Prostate gland (tissue), 2 donors: ENCODE measurements at regions not wholly inside any gene's neighbourhood (a gene's known extent, or its start where the extent isn't known, plus 50 kb on each side); places are given as distances from the start of the nearest gene placed in this dataset.

ENCODE experiments used
- POLR2A ChIP-seq: fragments of 450-650 bp; IDR thresholded peaks from one replicate; pipeline ENCODE4 v1.6.1; 2016; ENCODE audit warnings: antibody characterized with exemption, mild to moderate bottlenecking
- POLR2AphosphoS5 ChIP-seq: sonication (generic); formaldehyde crosslinking; IDR thresholded peaks from one replicate; pipeline ENCODE4 v1.6.1; 2017; ENCODE audit warnings: antibody characterized with exemption
- TF ChIP-seq, protein P1 (sequence below), 4 experiments: fragments of 200-600 bp in 2 of 4; fragments of 450-650 bp in 2 of 4; sonication (generic) in 2 of 4; IDR thresholded peaks; 1 replicate in 3 of 4; 2 replicates in 1 of 4; pipeline ENCODE4 v1.5.1; 2016 to 2019; ENCODE audit warnings: antibody characterized with exemption in 4 of 4, mild to moderate bottlenecking in 2 of 4, moderate library complexity in 2 of 4

DNA sequence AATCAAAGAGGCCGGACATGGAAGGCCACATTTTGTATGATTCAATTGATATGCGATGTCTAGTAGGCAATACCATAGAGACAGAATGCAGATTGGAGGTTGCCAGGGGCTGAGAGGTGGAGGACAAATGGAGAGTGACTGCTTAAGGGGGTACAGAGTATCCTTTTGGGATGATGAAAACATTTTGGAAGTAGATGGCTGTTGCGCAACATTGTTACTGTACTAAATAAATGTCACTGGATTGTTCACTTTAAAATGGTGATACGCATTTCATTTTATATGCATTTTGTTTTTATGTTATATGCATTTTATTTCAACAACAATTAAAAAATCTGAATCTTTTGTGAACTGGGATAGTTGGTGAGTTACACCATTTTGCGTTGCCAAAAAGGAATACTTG is 99.7 kb upstream of the AGBL1 start:
- TF ChIP-seq, protein P1, sequence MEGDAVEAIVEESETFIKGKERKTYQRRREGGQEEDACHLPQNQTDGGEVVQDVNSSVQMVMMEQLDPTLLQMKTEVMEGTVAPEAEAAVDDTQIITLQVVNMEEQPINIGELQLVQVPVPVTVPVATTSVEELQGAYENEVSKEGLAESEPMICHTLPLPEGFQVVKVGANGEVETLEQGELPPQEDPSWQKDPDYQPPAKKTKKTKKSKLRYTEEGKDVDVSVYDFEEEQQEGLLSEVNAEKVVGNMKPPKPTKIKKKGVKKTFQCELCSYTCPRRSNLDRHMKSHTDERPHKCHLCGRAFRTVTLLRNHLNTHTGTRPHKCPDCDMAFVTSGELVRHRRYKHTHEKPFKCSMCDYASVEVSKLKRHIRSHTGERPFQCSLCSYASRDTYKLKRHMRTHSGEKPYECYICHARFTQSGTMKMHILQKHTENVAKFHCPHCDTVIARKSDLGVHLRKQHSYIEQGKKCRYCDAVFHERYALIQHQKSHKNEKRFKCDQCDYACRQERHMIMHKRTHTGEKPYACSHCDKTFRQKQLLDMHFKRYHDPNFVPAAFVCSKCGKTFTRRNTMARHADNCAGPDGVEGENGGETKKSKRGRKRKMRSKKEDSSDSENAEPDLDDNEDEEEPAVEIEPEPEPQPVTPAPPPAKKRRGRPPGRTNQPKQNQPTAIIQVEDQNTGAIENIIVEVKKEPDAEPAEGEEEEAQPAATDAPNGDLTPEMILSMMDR (IDR thresholded peaks at IDR 0.05), result no peak
- TF ChIP-seq POLR2AphosphoS5 (no peak), POLR2A (no peak)
